ENCODE measurements at regions not wholly inside any gene's neighbourhood (a gene's known extent, or its start where the extent isn't known, plus 50 kb on each side); places are given as distances from the start of the nearest gene placed in this dataset.
"Not testable (repeated sequence)": the region's sequence is repeated elsewhere in the genome, so short reads cannot be mapped to it uniquely, and the experiment has no call there.

- Histone ChIP-seq H3K27ac (ENCODE audit: low read depth, low read length) (no peak overlapping the region), H3K4me1 (ENCODE audit: control insufficient read depth, insufficient read depth, low read length) (no peaks in the 10 kb centered on the region), H3K27me3 (ENCODE audit: control insufficient read depth, insufficient read depth, low read length, poor library complexity, severe bottlenecking) (peaks cover 5% of the 10 kb centered on the region), H3K36me3 (ENCODE audit: control insufficient read depth, insufficient read depth, low read length) (no peaks in the 10 kb centered on the region), H3K9ac (ENCODE audit: extremely low read depth, low read length, poor library complexity, severe bottlenecking) (no peak overlapping the region), H3K9me3 (ENCODE audit: control insufficient read depth, low read length) (no peaks in the 10 kb centered on the region), H3K4me3 (ENCODE audit: low read length) (no peak overlapping the region)
- no peak for DNase-seq
- H3K36me3 Mint-ChIP-seq (ENCODE audit: low read depth): no peaks in the 10 kb centered on the region
- 89 to 97% methylated on average over 4 to 5 of the region's 5 CpGs for WGBS, 2 experiments (ENCODE audit: insufficient coverage in 1 of 2, insufficient read length in 1 of 2)
- no peak overlapping the region for H3K4me3 Mint-ChIP-seq
- H3K27me3 Mint-ChIP-seq (ENCODE audit: insufficient read depth): no peaks in the 10 kb centered on the region
- H3K27ac Mint-ChIP-seq: no peak overlapping the region
- no peaks in the 10 kb centered on the region for H3K4me1 Mint-ChIP-seq
- TF ChIP-seq, protein P1, sequence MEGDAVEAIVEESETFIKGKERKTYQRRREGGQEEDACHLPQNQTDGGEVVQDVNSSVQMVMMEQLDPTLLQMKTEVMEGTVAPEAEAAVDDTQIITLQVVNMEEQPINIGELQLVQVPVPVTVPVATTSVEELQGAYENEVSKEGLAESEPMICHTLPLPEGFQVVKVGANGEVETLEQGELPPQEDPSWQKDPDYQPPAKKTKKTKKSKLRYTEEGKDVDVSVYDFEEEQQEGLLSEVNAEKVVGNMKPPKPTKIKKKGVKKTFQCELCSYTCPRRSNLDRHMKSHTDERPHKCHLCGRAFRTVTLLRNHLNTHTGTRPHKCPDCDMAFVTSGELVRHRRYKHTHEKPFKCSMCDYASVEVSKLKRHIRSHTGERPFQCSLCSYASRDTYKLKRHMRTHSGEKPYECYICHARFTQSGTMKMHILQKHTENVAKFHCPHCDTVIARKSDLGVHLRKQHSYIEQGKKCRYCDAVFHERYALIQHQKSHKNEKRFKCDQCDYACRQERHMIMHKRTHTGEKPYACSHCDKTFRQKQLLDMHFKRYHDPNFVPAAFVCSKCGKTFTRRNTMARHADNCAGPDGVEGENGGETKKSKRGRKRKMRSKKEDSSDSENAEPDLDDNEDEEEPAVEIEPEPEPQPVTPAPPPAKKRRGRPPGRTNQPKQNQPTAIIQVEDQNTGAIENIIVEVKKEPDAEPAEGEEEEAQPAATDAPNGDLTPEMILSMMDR (conservative IDR thresholded peaks at IDR 0.05): no peak
- no peaks in the 10 kb centered on the region for H3K9me3 Mint-ChIP-seq
Observed at GRCh38 chr9:7729371-7730163, 70.0 kb downstream of the DMAC1 start.

GRCh38 chr9:7721291-7721690 is 78.3 kb downstream of the DMAC1 start:
- H3K4me1 ChIP-seq (ENCODE audit: control insufficient read depth, insufficient read depth, low read length): no peaks in the 10 kb centered on the region
- no peaks in the 10 kb centered on the region for H3K36me3 ChIP-seq (ENCODE audit: control insufficient read depth, insufficient read depth, low read length)
- no peak overlapping the region for H3K4me3 ChIP-seq (ENCODE audit: low read length)
- WGBS, 2 experiments (ENCODE audit: insufficient coverage in 1 of 2, insufficient read length in 1 of 2): 50 to 89% methylated on average over 1 to 2 of the region's 2 CpGs
- Mint-ChIP-seq H3K4me1 (peaks cover 3% of the 10 kb centered on the region), H3K36me3 (ENCODE audit: low read depth) (no peaks in the 10 kb centered on the region), H3K9me3 (peaks cover 8% of the 10 kb centered on the region), H3K27me3 (ENCODE audit: insufficient read depth) (peaks cover 8% of the 10 kb centered on the region), H3K4me3 (no peak overlapping the region), H3K27ac (no peak overlapping the region)
- TF ChIP-seq, protein P1 (conservative IDR thresholded peaks at IDR 0.05): no peak
- no peaks in the 10 kb centered on the region for H3K9me3 ChIP-seq (ENCODE audit: control insufficient read depth, low read length)
- H3K9ac ChIP-seq (ENCODE audit: extremely low read depth, low read length, poor library complexity, severe bottlenecking): no peak overlapping the region
- H3K27ac ChIP-seq (ENCODE audit: low read depth, low read length): no peak overlapping the region
- H3K27me3 ChIP-seq (ENCODE audit: control insufficient read depth, insufficient read depth, low read length, poor library complexity, severe bottlenecking): peaks cover 5% of the 10 kb centered on the region
- DNase-seq: no peak

DNA sequence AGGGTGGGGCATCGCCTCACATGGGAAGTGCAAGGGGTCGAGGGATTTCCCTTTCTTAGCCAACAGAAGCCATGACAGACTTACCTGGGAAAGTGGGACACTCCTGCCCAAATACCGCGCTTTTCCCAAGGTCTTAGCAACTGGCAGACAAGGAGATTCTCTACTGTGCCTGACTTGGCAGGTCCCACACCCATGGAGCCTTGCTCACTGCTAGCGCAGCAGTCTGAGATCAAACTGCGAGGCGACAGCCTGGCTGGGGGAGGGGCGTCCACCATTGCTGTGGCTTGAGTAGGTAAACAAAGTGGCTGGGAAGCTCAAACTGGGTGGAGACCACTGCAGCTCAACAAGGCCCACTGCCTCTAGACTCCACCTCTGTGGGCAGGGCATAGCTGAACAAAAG is 86.5 kb downstream of the DMAC1 start:
- not testable (repeated sequence) for H3K4me1 Mint-ChIP-seq; H3K4me3 Mint-ChIP-seq; H3K36me3 Mint-ChIP-seq (ENCODE audit: low read depth); H3K9ac ChIP-seq (ENCODE audit: extremely low read depth, low read length, poor library complexity, severe bottlenecking); H3K27ac ChIP-seq (ENCODE audit: low read depth, low read length); H3K27me3 ChIP-seq (ENCODE audit: control insufficient read depth, insufficient read depth, low read length, poor library complexity, severe bottlenecking); H3K36me3 ChIP-seq (ENCODE audit: control insufficient read depth, insufficient read depth, low read length); H3K9me3 Mint-ChIP-seq; DNase-seq; H3K9me3 ChIP-seq (ENCODE audit: control insufficient read depth, low read length); H3K4me1 ChIP-seq (ENCODE audit: control insufficient read depth, insufficient read depth, low read length); H3K27ac Mint-ChIP-seq; H3K4me3 ChIP-seq (ENCODE audit: low read length)
- 83 to 95% methylated on average over 6 to 8 of the region's 8 CpGs for WGBS, 2 experiments (ENCODE audit: insufficient coverage in 1 of 2, insufficient read length in 1 of 2)
- peaks cover 18% of the 10 kb centered on the region for H3K27me3 Mint-ChIP-seq (ENCODE audit: insufficient read depth)

DNA sequence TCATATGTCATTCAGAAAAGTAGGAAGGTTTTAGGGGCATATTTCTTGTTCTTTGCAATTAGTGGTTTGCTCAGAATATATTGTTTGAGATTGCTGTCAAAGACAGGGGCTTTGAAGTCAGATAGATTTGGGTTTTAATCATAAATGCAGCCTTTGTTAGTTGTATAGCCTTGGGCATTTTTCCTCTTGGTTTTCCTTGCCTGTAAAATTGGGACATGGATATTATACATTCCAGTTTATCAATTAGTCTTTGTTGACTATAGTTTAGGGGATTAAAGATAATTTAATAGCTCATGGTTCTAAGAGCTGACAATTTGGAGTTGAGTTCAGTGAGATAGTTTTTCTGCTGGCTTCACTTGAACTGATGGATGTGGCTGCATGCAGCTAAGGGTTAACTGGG is 88.9 kb downstream of the DMAC1 start:
- no peak for DNase-seq
- H3K27me3 Mint-ChIP-seq (ENCODE audit: insufficient read depth): peaks cover 9% of the 10 kb centered on the region
- Histone ChIP-seq H3K4me1 (ENCODE audit: control insufficient read depth, insufficient read depth, low read length) (no peaks in the 10 kb centered on the region), H3K9ac (ENCODE audit: extremely low read depth, low read length, poor library complexity, severe bottlenecking) (no peak overlapping the region), H3K9me3 (ENCODE audit: control insufficient read depth, low read length) (peaks cover 6% of the 10 kb centered on the region), H3K36me3 (ENCODE audit: control insufficient read depth, insufficient read depth, low read length) (no peaks in the 10 kb centered on the region), H3K27me3 (ENCODE audit: control insufficient read depth, insufficient read depth, low read length, poor library complexity, severe bottlenecking) (peaks cover 9% of the 10 kb centered on the region), H3K4me3 (ENCODE audit: low read length) (no peak overlapping the region), H3K27ac (ENCODE audit: low read depth, low read length) (no peak overlapping the region)
- H3K9me3 Mint-ChIP-seq: no peaks in the 10 kb centered on the region
- TF ChIP-seq, protein P1 (conservative IDR thresholded peaks at IDR 0.05): no peak
- no peaks in the 10 kb centered on the region for H3K36me3 Mint-ChIP-seq (ENCODE audit: low read depth)
- no peaks in the 10 kb centered on the region for H3K4me1 Mint-ChIP-seq
- no peak overlapping the region for H3K27ac Mint-ChIP-seq
- no peak overlapping the region for H3K4me3 Mint-ChIP-seq
